H9 (cell line): ENCODE measurements at regions not wholly inside any gene's neighbourhood (a gene's known extent, or its start where the extent isn't known, plus 50 kb on each side); places are given as distances from the start of the nearest gene placed in this dataset.

Experiments used
- DNase-seq: peaks from one replicate; pipeline ENCODE4 v3.0.0-alpha.2; 2017
- H2AFZ ChIP-seq: one replicate; pipeline ENCODE4 v1.6.1; 2013; ENCODE audit warnings: mild to moderate bottlenecking, low read length, control low read depth, moderate library complexity
- H2AK5ac ChIP-seq: 2 replicates; pipeline ENCODE4 v1.6.1; 2013; ENCODE audit warnings: low read length, control low read depth, mixed read lengths; ENCODE audit not compliant: insufficient read length
- H2BK120ac ChIP-seq: one replicate; pipeline ENCODE4 v1.6.1; 2013; ENCODE audit warnings: low read depth, mild to moderate bottlenecking, low read length, control low read depth, inconsistent platforms; ENCODE audit not compliant: poor library complexity, severe bottlenecking
- H2BK12ac ChIP-seq: 2 replicates; pipeline ENCODE4 v1.6.1; 2013; ENCODE audit warnings: low read length, control low read depth, mixed read lengths, low read depth; ENCODE audit not compliant: insufficient read length
- H2BK15ac ChIP-seq: 2 replicates; pipeline ENCODE4 v1.6.1; 2013; ENCODE audit warnings: low read depth, low read length, control low read depth
- H2BK20ac ChIP-seq: one replicate; pipeline ENCODE4 v1.6.1; 2013; ENCODE audit warnings: low read depth, mild to moderate bottlenecking, low read length, control low read depth, inconsistent platforms; ENCODE audit not compliant: poor library complexity, severe bottlenecking
- H2BK5ac ChIP-seq: 2 replicates; pipeline ENCODE4 v1.6.1; 2013; ENCODE audit warnings: low read length, control low read depth, mixed read lengths; ENCODE audit not compliant: insufficient read length
- H3K14ac ChIP-seq: 2 replicates; pipeline ENCODE4 v1.6.1; 2013; ENCODE audit warnings: low read length, control low read depth; ENCODE audit not compliant: insufficient read depth
- H3K18ac ChIP-seq: 2 replicates; pipeline ENCODE4 v1.6.1; 2013; ENCODE audit warnings: low read depth, mild to moderate bottlenecking, mixed read lengths, low read length, control low read depth; ENCODE audit not compliant: insufficient read length
- H3K23ac ChIP-seq: 2 replicates; pipeline ENCODE4 v1.6.1; 2013; ENCODE audit warnings: low read length, control low read depth, mixed read lengths, low read depth; ENCODE audit not compliant: insufficient read length
- H3K23me2 ChIP-seq: 2 replicates; pipeline ENCODE4 v1.6.1; 2013; ENCODE audit warnings: low read depth, mild to moderate bottlenecking, mixed read lengths, low read length, control low read depth; ENCODE audit not compliant: insufficient read length, poor library complexity, severe bottlenecking
- H3K27ac ChIP-seq: 2 replicates; pipeline ENCODE4 v1.5.1; 2013; ENCODE audit warnings: low read length, control low read depth, mixed read lengths, low read depth; ENCODE audit not compliant: insufficient read length
- H3K27me3 ChIP-seq: 2 replicates; pipeline ENCODE4 v1.6.1; 2013; ENCODE audit warnings: low read length, control low read depth, inconsistent platforms; ENCODE audit not compliant: insufficient read depth
- H3K4ac ChIP-seq: 2 replicates; pipeline ENCODE4 v1.6.1; 2013; ENCODE audit warnings: low read depth, mild to moderate bottlenecking, control low read depth, inconsistent platforms, low read length, moderate library complexity
- H3K4me1 ChIP-seq: 2 replicates; pipeline ENCODE4 v1.6.1; 2013; ENCODE audit warnings: low read length, control low read depth, inconsistent platforms; ENCODE audit not compliant: insufficient read depth
- H3K4me2 ChIP-seq: 2 replicates; pipeline ENCODE4 v1.6.1; 2013; ENCODE audit warnings: low read length, control low read depth, mixed read lengths; ENCODE audit not compliant: insufficient read length, insufficient read depth
- H3K56ac ChIP-seq: 2 replicates; pipeline ENCODE4 v1.6.1; 2013; ENCODE audit warnings: low read depth, mild to moderate bottlenecking, mixed read lengths, low read length, control low read depth; ENCODE audit not compliant: insufficient read length
- H3K79me1 ChIP-seq: 2 replicates; pipeline ENCODE4 v1.6.1; 2013; ENCODE audit warnings: low read depth, mild to moderate bottlenecking, moderate library complexity, low read length, control low read depth, inconsistent platforms; ENCODE audit not compliant: insufficient read depth, poor library complexity, severe bottlenecking
- H3K79me2 ChIP-seq: 2 replicates; pipeline ENCODE4 v1.6.1; 2013; ENCODE audit warnings: low read length, control low read depth, inconsistent platforms; ENCODE audit not compliant: insufficient read depth
- H3K9ac ChIP-seq: 2 replicates; pipeline ENCODE4 v1.6.1; 2013; ENCODE audit warnings: low read length, control low read depth, mixed read lengths; ENCODE audit not compliant: insufficient read length; ENCODE audit errors: extremely low read depth
- H3K9me3 ChIP-seq: one replicate; pipeline ENCODE4 v1.6.1; 2013; ENCODE audit warnings: low read depth, low read length, inconsistent platforms; ENCODE audit not compliant: control insufficient read depth
- H3T11ph ChIP-seq: one replicate; pipeline ENCODE4 v1.6.1; 2013; ENCODE audit warnings: mild to moderate bottlenecking, low read length, control low read depth, inconsistent platforms
- H4K20me1 ChIP-seq: one replicate; pipeline ENCODE4 v1.6.1; 2013; ENCODE audit not compliant: control insufficient read depth, insufficient read length, insufficient read depth
- H4K5ac ChIP-seq: 2 replicates; pipeline ENCODE4 v1.6.1; 2013; ENCODE audit warnings: low read depth, mild to moderate bottlenecking, mixed read lengths, low read length, control low read depth; ENCODE audit not compliant: insufficient read length
- H4K8ac ChIP-seq: replicated peaks from 2 replicates; pipeline ENCODE4 v1.6.1; 2013; ENCODE audit warnings: low read length, control low read depth, mixed read lengths, low read depth; ENCODE audit not compliant: insufficient read length
- H4K91ac ChIP-seq: 2 replicates; pipeline ENCODE4 v1.6.1; 2013; ENCODE audit warnings: low read depth, mild to moderate bottlenecking, moderate library complexity, mixed read lengths, low read length, control low read depth; ENCODE audit not compliant: insufficient read length
- H3K27ac Mint-ChIP-seq, 3 experiments: 2 replicates in 2 of 3; 3 replicates in 1 of 3; pipeline ENCODE4 v1.8.0; 2020 to 2021; ENCODE audit warnings: mixed read lengths in 3 of 3, mild to moderate bottlenecking in 1 of 3, moderate library complexity in 1 of 3
- H3K27me3 Mint-ChIP-seq: 2 replicates; pipeline ENCODE4 v1.8.0; 2021; ENCODE audit warnings: low read depth, mild to moderate bottlenecking, moderate library complexity, mixed read lengths
- H3K36me3 Mint-ChIP-seq, 3 experiments: 2 replicates in 2 of 3; 3 replicates in 1 of 3; pipeline ENCODE4 v1.8.0; 2020 to 2021; ENCODE audit warnings: low read depth in 3 of 3, mixed read lengths in 3 of 3; ENCODE audit not compliant: insufficient read depth in 1 of 3
- H3K4me1 Mint-ChIP-seq, 2 experiments: 2 replicates each; pipeline ENCODE4 v1.8.0; 2020; ENCODE audit warnings: mixed read lengths in 2 of 2
- H3K4me3 Mint-ChIP-seq, 2 experiments: 2 replicates in 1 of 2; 3 replicates in 1 of 2; pipeline ENCODE4 v1.8.0; 2020 to 2021; ENCODE audit warnings: mild to moderate bottlenecking in 2 of 2, mixed read lengths in 2 of 2, moderate library complexity in 1 of 2
- H3K9me3 Mint-ChIP-seq, 2 experiments: 2 replicates in 1 of 2; 3 replicates in 1 of 2; pipeline ENCODE4 v1.8.0; 2020; ENCODE audit warnings: mild to moderate bottlenecking in 2 of 2, mixed read lengths in 2 of 2, moderate library complexity in 1 of 2
- CTCF ChIP-seq: fragments of 200-600 bp; sonication (generic); conservative IDR thresholded peaks from 3 replicates; pipeline ENCODE4 v1.8.0; 2021; ENCODE audit warnings: antibody characterized with exemption, mild to moderate bottlenecking
- WGBS: extraction: QIAGEN DNeasy Blood & Tissue Kit; methylation state at CpG from one replicate; pipeline ENCODE4 v1.1.7; 2013; ENCODE audit warnings: missing lambda C conversion rate, low lambda C conversion rate, mixed read lengths; ENCODE audit not compliant: insufficient read length; ENCODE audit errors: extremely low coverage; 5-methylcytosine and 5-hydroxymethylcytosine counted together

- Histone ChIP-seq H4K5ac (no peak overlapping the region), H3K27me3 (no peaks in the 10 kb centered on the region), H2AFZ (no peak overlapping the region), H3K4ac (no peak overlapping the region), H3T11ph (no peak overlapping the region), H2BK20ac (no peak overlapping the region), H3K18ac (no peak overlapping the region), H3K79me2 (no peaks in the 10 kb centered on the region), H2BK120ac (no peak overlapping the region), H4K8ac (no peak overlapping the region), H3K9me3 (no peaks in the 10 kb centered on the region), H3K23ac (no peak overlapping the region), H3K4me2 (no peak overlapping the region), H2BK5ac (no peak overlapping the region), H3K23me2 (no peaks in the 10 kb centered on the region), H4K91ac (no peak overlapping the region), H3K27ac (no peak overlapping the region), H3K14ac (no peak overlapping the region), H2BK12ac (no peak overlapping the region), H3K56ac (no peak overlapping the region), H3K9ac (no peak overlapping the region), H3K79me1 (no peaks in the 10 kb centered on the region), H2BK15ac (no peak overlapping the region), H3K4me1 (no peaks in the 10 kb centered on the region; the same call in 1 of the 2 replicates), H4K20me1 (no peaks in the 10 kb centered on the region), H2AK5ac (no peak overlapping the region)
- Mint-ChIP-seq H3K9me3 (peaks cover 7% of the 10 kb centered on the region in 2 experiments), H3K27me3 (peaks cover 1% of the 10 kb centered on the region), H3K36me3 (peaks cover 6 to 16% (median 8%) of the 10 kb centered on the region in 3 experiments), H3K4me1 (peaks cover 18 to 20% of the 10 kb centered on the region in 2 experiments), H3K27ac (no peak overlapping the region), H3K4me3 (no peak overlapping the region)
- WGBS = no CpG with 5 or more reads among the region's 1 CpG
- no peak for TF ChIP-seq CTCF
- no peak for DNase-seq
Observed at GRCh38 chr14:38329246-38329645, 73.4 kb upstream of the CLEC14A start.
